Panc1 (cell line): ENCODE measurements at regions not wholly inside any gene's neighbourhood (a gene's known extent, or its start where the extent isn't known, plus 50 kb on each side); places are given as distances from the start of the nearest gene placed in this dataset.

Experiments used
- ATAC-seq: fragments of 200-7000 bp; cut with Tn5 transposase; 2 replicates; pipeline ENCODE4 v1.9.1; 2020; ENCODE audit warnings: mild to moderate bottlenecking, moderate library complexity
- BruUV-seq: library from RNA; stranded (reverse); fragments of 400-500 nt; replicated peaks from 2 replicates; lab custom pipeline; 2021; lab: Mats Ljungman, UMichigan
- CTCF ChIA-PET: fragments of 300-600 bp; sonication (Branson Sonifier 250); formaldehyde crosslinking; loops from one replicate; lab custom pipeline; 2022; ENCODE audit warnings: antibody characterized with exemption; lab: Charles Lee
- POLR2A ChIA-PET: fragments of 300-600 bp; sonication (Branson Sonifier 250); formaldehyde crosslinking; loops from one replicate; lab custom pipeline; 2022; ENCODE audit warnings: antibody characterized with exemption; lab: Charles Lee
- DNase-seq: peaks from one replicate; pipeline ENCODE4 v3.0.0-alpha.2; 2010; ENCODE audit warnings: low read depth, low spot score
- H3K27ac ChIP-seq: 2 replicates; pipeline ENCODE4 v1.5.1; 2011; ENCODE audit warnings: mild to moderate bottlenecking, low read length, inconsistent platforms
- H3K27me3 ChIP-seq: fragments of 200-500 bp; sonication (Bioruptor generic); 2 replicates; pipeline ENCODE4 v1.6.0; 2014; ENCODE audit warnings: low read length, inconsistent platforms; ENCODE audit not compliant: control insufficient read depth, insufficient read depth
- H3K36me3 ChIP-seq: fragments of 200-500 bp; sonication (Bioruptor generic); 2 replicates; pipeline ENCODE4 v1.5.1; 2014; ENCODE audit warnings: inconsistent platforms, mild to moderate bottlenecking, low read length, moderate library complexity; ENCODE audit not compliant: control insufficient read depth, insufficient read depth
- H3K4me1 ChIP-seq: 2 replicates; pipeline ENCODE4 v1.5.1; 2011; ENCODE audit warnings: inconsistent platforms, mild to moderate bottlenecking, low read length, moderate library complexity; ENCODE audit not compliant: control insufficient read depth, insufficient read depth
- H3K4me3 ChIP-seq, 2 experiments: 2 replicates each; pipeline ENCODE4 v1.5.1; 2011 to 2012; ENCODE audit warnings: low read depth in 2 of 2, low read length in 2 of 2, mild to moderate bottlenecking in 2 of 2, inconsistent platforms in 1 of 2, moderate library complexity in 1 of 2
- H3K9me3 ChIP-seq: fragments of 200-500 bp; sonication (Bioruptor generic); 2 replicates; pipeline ENCODE4 v1.5.1; 2014; ENCODE audit warnings: low read depth, mild to moderate bottlenecking, inconsistent platforms, low read length, moderate library complexity; ENCODE audit not compliant: control insufficient read depth, insufficient read depth
- CTCF ChIP-seq: fragments of 450-650 bp; IDR thresholded peaks from 2 replicates; pipeline ENCODE4 v1.5.1; 2017; ENCODE audit warnings: mild to moderate bottlenecking
- POLR2AphosphoS5 ChIP-seq: IDR thresholded peaks from 2 replicates; pipeline ENCODE4 v1.6.1; 2012; ENCODE audit warnings: mild to moderate bottlenecking, low read depth, low read length, moderate library complexity
- REST ChIP-seq, 2 experiments: IDR thresholded peaks; 2 replicates each; pipeline ENCODE4 v1.6.1; 2011 to 2012; ENCODE audit warnings: low read depth in 2 of 2, control low read depth in 1 of 2, low read length in 1 of 2, mild to moderate bottlenecking in 1 of 2, moderate library complexity in 1 of 2; ENCODE audit not compliant: insufficient read depth in 1 of 2
- SIN3A ChIP-seq: IDR thresholded peaks from 2 replicates; pipeline ENCODE4 v1.6.1; 2012; ENCODE audit warnings: low read depth, mild to moderate bottlenecking, low read length, moderate library complexity, borderline replicate concordance; ENCODE audit not compliant: insufficient read depth
- TCF7L2 ChIP-seq: IDR thresholded peaks from 2 replicates; pipeline ENCODE4 v1.6.1; 2011; ENCODE audit warnings: mild to moderate bottlenecking, low read depth, low read length, inconsistent platforms
- in situ Hi-C: cut with HindIII; loops from 2 replicates; pipeline ENCODE4 v1.10.0; 2016; ENCODE audit warnings: low sequenced_read_pairs, low pct_unique_long_range_greater_than_20kb
- intact Hi-C: fragments of 100-400 bp; cut with micrococcal nuclease; formaldehyde crosslinking; loops from one replicate; pipeline ENCODE4 v1.10.0; 2022; ENCODE audit not compliant: unreplicated experiment

- TF ChIP-seq SIN3A (no peak), POLR2AphosphoS5 (no peak), TCF7L2 (no peak), CTCF (no peak), REST (IDR thresholded peaks at IDR 0.05; ENCODE audit: insufficient read depth in 1 of 2, low read depth in 2 of 2, low read length in 1 of 2) (no peak)
- no peaks in the 10 kb centered on the region for H3K9me3 ChIP-seq
- no peak overlapping the region for H3K4me3 ChIP-seq
- intact Hi-C loops (no loop called here), in situ Hi-C loops (no loop called here)
- H3K4me1 ChIP-seq, result no peaks in the 10 kb centered on the region
- H3K36me3 ChIP-seq, result no peaks in the 10 kb centered on the region; the same call in 1 of the 2 replicates
- DNase-seq (no peak), ATAC-seq (no peak)
- H3K27me3 ChIP-seq, result no peaks in the 10 kb centered on the region
- no peak overlapping the region for H3K27ac ChIP-seq
- ChIA-PET POLR2A (no interaction called here), CTCF (no interaction called here)
- BruUV-seq, result no TSS peak
These were observed 729.7 kb upstream of the USP15 start for GRCh38 chr12:61530456-61530855.

GRCh38 chr12:61531195-61531594 is 729.0 kb upstream of the USP15 start:
- no peak for TF ChIP-seq REST (IDR thresholded peaks at IDR 0.05; ENCODE audit: insufficient read depth in 1 of 2, low read depth in 2 of 2, low read length in 1 of 2)
- no peak for TF ChIP-seq TCF7L2
- TF ChIP-seq CTCF, result no peak
- TF ChIP-seq SIN3A, result no peak
- no peak for TF ChIP-seq POLR2AphosphoS5
- in situ Hi-C loops, result no loop called here
- H3K4me1 ChIP-seq, result no peaks in the 10 kb centered on the region
- ATAC-seq (no peak), DNase-seq (no peak)
- BruUV-seq, result no TSS peak
- ChIA-PET POLR2A (no interaction called here), CTCF (no interaction called here)
- no peak overlapping the region for H3K4me3 ChIP-seq
- H3K36me3 ChIP-seq, result no peaks in the 10 kb centered on the region; the same call in 1 of the 2 replicates
- no peaks in the 10 kb centered on the region for H3K27me3 ChIP-seq
- no peak overlapping the region for H3K27ac ChIP-seq
- intact Hi-C loops, result no loop called here
- H3K9me3 ChIP-seq, result no peaks in the 10 kb centered on the region
